Hepatocyte (in vitro differentiated cells): ENCODE measurements at regions not wholly inside any gene's neighbourhood (a gene's known extent, or its start where the extent isn't known, plus 50 kb on each side); places are given as distances from the start of the nearest gene placed in this dataset.

Experiments
- EZH2 ChIP-seq: fragments of 200-600 bp; sonication (generic); IDR thresholded peaks from 2 replicates; pipeline ENCODE4 v1.6.1; 2016; ENCODE audit warnings: antibody characterized with exemption, mild to moderate bottlenecking, borderline replicate concordance
- EZH2phosphoT487 ChIP-seq: fragments of 200-600 bp; sonication (generic); IDR thresholded peaks from one replicate; pipeline ENCODE4 v1.6.1; 2018; ENCODE audit warnings: antibody characterized with exemption, mild to moderate bottlenecking, low read depth, moderate library complexity; ENCODE audit not compliant: unreplicated experiment, severe bottlenecking
- TF ChIP-seq, protein P1 (sequence below): fragments of 200-600 bp; sonication (generic); IDR thresholded peaks from 2 replicates; pipeline ENCODE4 v1.5.1; 2016; ENCODE audit warnings: antibody characterized with exemption, mild to moderate bottlenecking; ENCODE audit not compliant: poor library complexity

DNA sequence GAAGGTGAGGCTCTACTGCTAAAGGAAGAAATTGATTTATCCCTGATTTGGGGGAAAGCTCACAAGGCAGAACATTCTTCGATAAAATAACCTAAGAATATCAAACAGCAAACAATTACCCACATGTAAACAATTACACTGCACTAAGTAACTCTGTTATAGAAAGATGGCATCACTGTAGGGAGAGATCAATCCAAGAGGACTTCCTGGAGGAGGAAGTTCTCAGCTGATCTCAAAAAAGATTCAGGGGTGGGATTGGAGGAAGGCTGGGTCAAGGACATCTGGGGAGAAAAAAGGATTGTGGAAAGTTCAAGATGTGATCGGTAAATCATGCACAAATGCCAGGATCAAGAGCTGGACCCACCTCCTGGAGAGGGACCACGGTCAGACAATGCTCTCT is 361.0 kb upstream of the SULF2 start:
- TF ChIP-seq, protein P1, sequence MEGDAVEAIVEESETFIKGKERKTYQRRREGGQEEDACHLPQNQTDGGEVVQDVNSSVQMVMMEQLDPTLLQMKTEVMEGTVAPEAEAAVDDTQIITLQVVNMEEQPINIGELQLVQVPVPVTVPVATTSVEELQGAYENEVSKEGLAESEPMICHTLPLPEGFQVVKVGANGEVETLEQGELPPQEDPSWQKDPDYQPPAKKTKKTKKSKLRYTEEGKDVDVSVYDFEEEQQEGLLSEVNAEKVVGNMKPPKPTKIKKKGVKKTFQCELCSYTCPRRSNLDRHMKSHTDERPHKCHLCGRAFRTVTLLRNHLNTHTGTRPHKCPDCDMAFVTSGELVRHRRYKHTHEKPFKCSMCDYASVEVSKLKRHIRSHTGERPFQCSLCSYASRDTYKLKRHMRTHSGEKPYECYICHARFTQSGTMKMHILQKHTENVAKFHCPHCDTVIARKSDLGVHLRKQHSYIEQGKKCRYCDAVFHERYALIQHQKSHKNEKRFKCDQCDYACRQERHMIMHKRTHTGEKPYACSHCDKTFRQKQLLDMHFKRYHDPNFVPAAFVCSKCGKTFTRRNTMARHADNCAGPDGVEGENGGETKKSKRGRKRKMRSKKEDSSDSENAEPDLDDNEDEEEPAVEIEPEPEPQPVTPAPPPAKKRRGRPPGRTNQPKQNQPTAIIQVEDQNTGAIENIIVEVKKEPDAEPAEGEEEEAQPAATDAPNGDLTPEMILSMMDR, result no peak
- TF ChIP-seq EZH2, result no peak
- no peak for TF ChIP-seq EZH2phosphoT487
